ENCODE measurements at regions not wholly inside any gene's neighbourhood (a gene's known extent, or its start where the extent isn't known, plus 50 kb on each side); places are given as distances from the start of the nearest gene placed in this dataset.
"Not testable (repeated sequence)": the region's sequence is repeated elsewhere in the genome, so short reads cannot be mapped to it uniquely, and the experiment has no call there.

- DNase-seq (ENCODE audit: low spot score) = no peak
These were observed 94.7 kb upstream of the SRD5A3 start for GRCh38 chr4:55251342-55251741.

- DNase-seq (ENCODE audit: low spot score) = no peak
These were observed 94.1 kb upstream of the SRD5A3 start for GRCh38 chr4:55251896-55252295.

- DNase-seq (ENCODE audit: low spot score) = no peak
These were observed 92.0 kb upstream of the SRD5A3 start for GRCh38 chr4:55253948-55254593.

- DNase-seq (ENCODE audit: low spot score) = no peak
These were observed 90.9 kb upstream of the SRD5A3 start for GRCh38 chr4:55255179-55255578.

GRCh38 chr4:55256787-55257186, 89.3 kb upstream of the SRD5A3 start:
- no peak for DNase-seq (ENCODE audit: low spot score)

- no peak for DNase-seq (ENCODE audit: low spot score)
These were observed 87.7 kb upstream of the SRD5A3 start for GRCh38 chr4:55258152-55258865.

GRCh38 chr4:55259294-55259693, 86.7 kb upstream of the SRD5A3 start:
- no peak for DNase-seq (ENCODE audit: low spot score)

- DNase-seq (ENCODE audit: low spot score) = no peak
These were observed 76.6 kb upstream of the SRD5A3 start for GRCh38 chr4:55269470-55269869.

- DNase-seq (ENCODE audit: low spot score) = no peak
These were observed 76.0 kb upstream of the SRD5A3 start for GRCh38 chr4:55269995-55270394.

GRCh38 chr4:55270481-55270880, 75.6 kb upstream of the SRD5A3 start:
- DNase-seq (ENCODE audit: low spot score) = no peak

- no peak for DNase-seq (ENCODE audit: low spot score)
These were observed 73.9 kb upstream of the SRD5A3 start for GRCh38 chr4:55272102-55272501.

- DNase-seq (ENCODE audit: low spot score) = no peak
These were observed 73.5 kb upstream of the SRD5A3 start for GRCh38 chr4:55272589-55272988.

GRCh38 chr4:55277011-55277410, 69.0 kb upstream of the SRD5A3 start:
- no peak for DNase-seq (ENCODE audit: low spot score)

GRCh38 chr4:55278316-55278715, 67.7 kb upstream of the SRD5A3 start:
- DNase-seq (ENCODE audit: low spot score) = no peak

- not testable (repeated sequence) for DNase-seq (ENCODE audit: low spot score)
These were observed 65.6 kb upstream of the SRD5A3 start for GRCh38 chr4:55280474-55280873.

- not testable (repeated sequence) for DNase-seq (ENCODE audit: low spot score)
These were observed 64.8 kb upstream of the SRD5A3 start for GRCh38 chr4:55281118-55281683.

- DNase-seq (ENCODE audit: low spot score) = no peak
These were observed 61.7 kb upstream of the SRD5A3 start for GRCh38 chr4:55284331-55284730.

GRCh38 chr4:55291227-55291640, 54.8 kb upstream of the SRD5A3 start:
- no peak for DNase-seq (ENCODE audit: low spot score)

GRCh38 chr4:55296096-55296495, 49.9 kb upstream of the SRD5A3 start:
- DNase-seq (ENCODE audit: low spot score) = no peak

All from H4 (cell line).